ENCODE measurements at regions not wholly inside any gene's neighbourhood (a gene's known extent, or its start where the extent isn't known, plus 50 kb on each side); places are given as distances from the start of the nearest gene placed in this dataset.

- Histone ChIP-seq H3K4me1 (ENCODE audit: low read length) (no peaks in the 10 kb centered on the region), H3K27me3 (ENCODE audit: low read length) (no peaks in the 10 kb centered on the region), H3K27ac (ENCODE audit: low read length) (no peak overlapping the region), H3K4me2 (ENCODE audit: low read depth, low read length, poor library complexity, severe bottlenecking) (no peak overlapping the region), H3K36me3 (ENCODE audit: insufficient read depth, low read length) (no peaks in the 10 kb centered on the region), H3K9me2 (replicated peaks; ENCODE audit: insufficient read depth, low read length) (no peaks in the 10 kb centered on the region), H3K9ac (ENCODE audit: low read length) (no peak overlapping the region), H3K79me2 (ENCODE audit: low read length) (no peaks in the 10 kb centered on the region), H4K20me1 (ENCODE audit: insufficient read depth, low read depth, low read length) (no peaks in the 10 kb centered on the region), H3K9me3 (ENCODE audit: low read length) (no peaks in the 10 kb centered on the region), H3K4me3 (ENCODE audit: low read length) (no peak overlapping the region), H2AFZ (ENCODE audit: low read length) (no peak overlapping the region)
- DNase-seq: no peak
Measured at GRCh38 chr2:204487447-204488229, 57.6 kb upstream of the PARD3B start.

GRCh38 chr2:204491528-204491927 lies 53.7 kb upstream of the PARD3B start:
- H3K4me1 ChIP-seq (ENCODE audit: low read length): no peaks in the 10 kb centered on the region
- no peak overlapping the region for H3K4me3 ChIP-seq (ENCODE audit: low read length)
- no peak overlapping the region for H3K9ac ChIP-seq (ENCODE audit: low read length)
- no peaks in the 10 kb centered on the region for H3K9me3 ChIP-seq (ENCODE audit: low read length)
- H4K20me1 ChIP-seq (ENCODE audit: insufficient read depth, low read depth, low read length): no peaks in the 10 kb centered on the region
- no peaks in the 10 kb centered on the region for H3K9me2 ChIP-seq (replicated peaks; ENCODE audit: insufficient read depth, low read length)
- H3K27ac ChIP-seq (ENCODE audit: low read length): no peak overlapping the region
- no peak overlapping the region for H3K4me2 ChIP-seq (ENCODE audit: low read depth, low read length, poor library complexity, severe bottlenecking)
- H2AFZ ChIP-seq (ENCODE audit: low read length): no peak overlapping the region
- no peak for DNase-seq
- no peaks in the 10 kb centered on the region for H3K36me3 ChIP-seq (ENCODE audit: insufficient read depth, low read length)
- H3K27me3 ChIP-seq (ENCODE audit: low read length): no peaks in the 10 kb centered on the region
- H3K79me2 ChIP-seq (ENCODE audit: low read length): no peaks in the 10 kb centered on the region

GRCh38 chr2:204492417-204492816 lies 52.9 kb upstream of the PARD3B start:
- no peak overlapping the region for H3K4me3 ChIP-seq (ENCODE audit: low read length)
- no peaks in the 10 kb centered on the region for H3K9me2 ChIP-seq (replicated peaks; ENCODE audit: insufficient read depth, low read length)
- no peaks in the 10 kb centered on the region for H3K4me1 ChIP-seq (ENCODE audit: low read length)
- no peak overlapping the region for H3K4me2 ChIP-seq (ENCODE audit: low read depth, low read length, poor library complexity, severe bottlenecking)
- no peaks in the 10 kb centered on the region for H3K9me3 ChIP-seq (ENCODE audit: low read length)
- no peak overlapping the region for H2AFZ ChIP-seq (ENCODE audit: low read length)
- no peaks in the 10 kb centered on the region for H4K20me1 ChIP-seq (ENCODE audit: insufficient read depth, low read depth, low read length)
- no peaks in the 10 kb centered on the region for H3K36me3 ChIP-seq (ENCODE audit: insufficient read depth, low read length)
- no peaks in the 10 kb centered on the region for H3K27me3 ChIP-seq (ENCODE audit: low read length)
- H3K27ac ChIP-seq (ENCODE audit: low read length): no peak overlapping the region
- DNase-seq: no peak
- no peaks in the 10 kb centered on the region for H3K79me2 ChIP-seq (ENCODE audit: low read length)
- no peak overlapping the region for H3K9ac ChIP-seq (ENCODE audit: low read length)

- no peak for DNase-seq
- no peaks in the 10 kb centered on the region for H3K36me3 ChIP-seq (ENCODE audit: insufficient read depth, low read length)
Measured at GRCh38 chr2:204494681-204495080, 50.6 kb upstream of the PARD3B start.

GRCh38 chr2:204495381-204495780 lies 49.9 kb upstream of the PARD3B start:
- DNase-seq: no peak
- no peak overlapping the region for H3K4me3 ChIP-seq (ENCODE audit: low read length)
- H3K4me2 ChIP-seq (ENCODE audit: low read depth, low read length, poor library complexity, severe bottlenecking): no peak overlapping the region
- H3K36me3 ChIP-seq (ENCODE audit: insufficient read depth, low read length): no peaks in the 10 kb centered on the region
- H3K4me1 ChIP-seq (ENCODE audit: low read length): no peaks in the 10 kb centered on the region
- H3K9me3 ChIP-seq (ENCODE audit: low read length): no peaks in the 10 kb centered on the region
- H3K79me2 ChIP-seq (ENCODE audit: low read length): no peaks in the 10 kb centered on the region
- no peak overlapping the region for H3K9ac ChIP-seq (ENCODE audit: low read length)
- no peak overlapping the region for H3K27ac ChIP-seq (ENCODE audit: low read length)
- no peaks in the 10 kb centered on the region for H3K27me3 ChIP-seq (ENCODE audit: low read length)
- H2AFZ ChIP-seq (ENCODE audit: low read length): no peak overlapping the region
- no peaks in the 10 kb centered on the region for H4K20me1 ChIP-seq (ENCODE audit: insufficient read depth, low read depth, low read length)
- H3K9me2 ChIP-seq (replicated peaks; ENCODE audit: insufficient read depth, low read length): no peaks in the 10 kb centered on the region

More at GRCh38 chr2:204494681-204495080, 50.6 kb upstream of the PARD3B start:
- no peak overlapping the region for H3K4me3 ChIP-seq (ENCODE audit: low read length)
- no peaks in the 10 kb centered on the region for H3K79me2 ChIP-seq (ENCODE audit: low read length)
- H3K9me2 ChIP-seq (replicated peaks; ENCODE audit: insufficient read depth, low read length): no peaks in the 10 kb centered on the region
- H3K4me1 ChIP-seq (ENCODE audit: low read length): no peaks in the 10 kb centered on the region
- H3K9ac ChIP-seq (ENCODE audit: low read length): no peak overlapping the region
- H2AFZ ChIP-seq (ENCODE audit: low read length): no peak overlapping the region
- no peaks in the 10 kb centered on the region for H3K9me3 ChIP-seq (ENCODE audit: low read length)
- no peak overlapping the region for H3K27ac ChIP-seq (ENCODE audit: low read length)
- no peak overlapping the region for H3K4me2 ChIP-seq (ENCODE audit: low read depth, low read length, poor library complexity, severe bottlenecking)
- no peaks in the 10 kb centered on the region for H4K20me1 ChIP-seq (ENCODE audit: insufficient read depth, low read depth, low read length)
- H3K27me3 ChIP-seq (ENCODE audit: low read length): no peaks in the 10 kb centered on the region
